ENCODE measurements at regions not wholly inside any gene's neighbourhood (a gene's known extent, or its start where the extent isn't known, plus 50 kb on each side); places are given as distances from the start of the nearest gene placed in this dataset.

GRCh38 chr4:173466101-173466500, 63.9 kb downstream of the HAND2 start:
- TF ChIP-seq CTCF (conservative IDR thresholded peaks at IDR 0.05; ENCODE audit: low read depth in 2 of 2), result no peak
- no peak for TF ChIP-seq POLR2AphosphoS5 (IDR thresholded peaks at IDR 0.05; ENCODE audit: low read depth)
- TF ChIP-seq EZH2 (IDR thresholded peaks at IDR 0.05; ENCODE audit: low read depth, unreplicated experiment), result no peak
- TF ChIP-seq REST (IDR thresholded peaks at IDR 0.05; ENCODE audit: unreplicated experiment), result no peak
- no peak for TF ChIP-seq JUNB (IDR thresholded peaks at IDR 0.05; ENCODE audit: unreplicated experiment)
- no peak for TF ChIP-seq CREB1 (CRISPR knock-in tag; IDR thresholded peaks at IDR 0.05; ENCODE audit: low read depth)
- TF ChIP-seq ETS1 (IDR thresholded peaks at IDR 0.05), result no peak
- TF ChIP-seq EZH2phosphoT487 (IDR thresholded peaks at IDR 0.05; ENCODE audit: unreplicated experiment), result no peak
- TF ChIP-seq ZNF114 (CRISPR knock-in tag; IDR thresholded peaks at IDR 0.05), result no peak
- TF ChIP-seq ZNF331 (CRISPR knock-in tag; IDR thresholded peaks at IDR 0.05; ENCODE audit: low read depth), result no peak
- no peak for TF ChIP-seq NANOG (IDR thresholded peaks at IDR 0.05; ENCODE audit: borderline replicate concordance)
- TF ChIP-seq STAT1 (IDR thresholded peaks at IDR 0.05; ENCODE audit: unreplicated experiment), result no peak
